ENCODE measurements at regions not wholly inside any gene's neighbourhood (a gene's known extent, or its start where the extent isn't known, plus 50 kb on each side); places are given as distances from the start of the nearest gene placed in this dataset.

- TF ChIP-seq CTCF (IDR thresholded peaks at IDR 0.05): no peak
- no peak for TF ChIP-seq EP300 (IDR thresholded peaks at IDR 0.05)
Measured at GRCh38 chr19:29265436-29265835, 52.5 kb upstream of the UQCRFS1 start.
